AG04450 (cell line): ENCODE measurements at regions not wholly inside any gene's neighbourhood (a gene's known extent, or its start where the extent isn't known, plus 50 kb on each side); places are given as distances from the start of the nearest gene placed in this dataset.

Experiments
- CTCF ChIA-PET: fragments of 300-600, 350-600 bp; formaldehyde crosslinking; extraction: SDS; loops from one replicate; lab custom pipeline; 2022; ENCODE audit warnings: antibody characterized with exemption, inconsistent platforms; lab: Charles Lee
- POLR2A ChIA-PET: fragments of 350-600 bp; formaldehyde crosslinking; extraction: SDS; loops from one replicate; lab custom pipeline; 2021; ENCODE audit warnings: antibody characterized with exemption, inconsistent platforms; lab: Yijun Ruan, JAX
- DNase-seq: peaks from one replicate; pipeline ENCODE4 v3.0.0-alpha.2; 2011; ENCODE audit warnings: low read depth, low spot score
- H3K27ac ChIP-seq: one replicate; pipeline ENCODE4 v1.5.1; 2012; ENCODE audit warnings: low read depth, low read length, control low read depth
- H3K27me3 ChIP-seq: one replicate; pipeline ENCODE4 v1.6.0; 2012; ENCODE audit warnings: low read length; ENCODE audit not compliant: control insufficient read depth, insufficient read depth
- H3K4me3 ChIP-seq: 2 replicates; pipeline ENCODE4 v1.5.1; 2011; ENCODE audit warnings: mild to moderate bottlenecking, low read depth, low read length, control low read depth
- H3K9me3 ChIP-seq: 2 replicates; pipeline ENCODE4 v1.5.1; 2012; ENCODE audit warnings: low read length; ENCODE audit not compliant: control insufficient read depth, insufficient read depth
- TF ChIP-seq, protein P1 (sequence below): IDR thresholded peaks from 2 replicates; pipeline ENCODE4 v1.5.1; 2011; ENCODE audit warnings: low read depth, low read length, control low read depth, inconsistent platforms

DNA sequence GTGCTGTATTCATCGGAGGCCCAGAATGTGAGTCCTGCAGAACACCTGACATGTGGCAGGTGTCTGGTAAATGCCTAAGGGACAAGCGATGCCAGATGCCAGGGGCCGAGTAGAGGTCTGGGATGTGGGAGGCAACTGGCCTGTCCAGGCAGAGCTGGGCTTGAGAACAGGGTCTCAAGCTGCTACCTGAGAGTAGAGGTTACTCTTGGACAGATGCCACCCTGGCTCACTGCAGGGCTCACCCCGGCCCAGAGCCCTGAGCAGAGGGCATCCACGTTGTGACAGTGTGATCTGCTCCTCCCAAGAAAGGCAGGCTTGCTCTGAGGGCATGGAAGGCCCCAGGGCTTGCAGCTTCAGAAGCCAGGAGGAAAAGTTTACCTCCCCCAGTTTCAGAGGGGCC is 692.0 kb upstream of the ID2 start:
- ChIA-PET CTCF (no interaction called here), POLR2A (no interaction called here)
- Histone ChIP-seq H3K27ac (no peak overlapping the region), H3K4me3 (no peak overlapping the region), H3K9me3 (no peaks in the 10 kb centered on the region), H3K27me3 (no peaks in the 10 kb centered on the region)
- TF ChIP-seq, protein P1, sequence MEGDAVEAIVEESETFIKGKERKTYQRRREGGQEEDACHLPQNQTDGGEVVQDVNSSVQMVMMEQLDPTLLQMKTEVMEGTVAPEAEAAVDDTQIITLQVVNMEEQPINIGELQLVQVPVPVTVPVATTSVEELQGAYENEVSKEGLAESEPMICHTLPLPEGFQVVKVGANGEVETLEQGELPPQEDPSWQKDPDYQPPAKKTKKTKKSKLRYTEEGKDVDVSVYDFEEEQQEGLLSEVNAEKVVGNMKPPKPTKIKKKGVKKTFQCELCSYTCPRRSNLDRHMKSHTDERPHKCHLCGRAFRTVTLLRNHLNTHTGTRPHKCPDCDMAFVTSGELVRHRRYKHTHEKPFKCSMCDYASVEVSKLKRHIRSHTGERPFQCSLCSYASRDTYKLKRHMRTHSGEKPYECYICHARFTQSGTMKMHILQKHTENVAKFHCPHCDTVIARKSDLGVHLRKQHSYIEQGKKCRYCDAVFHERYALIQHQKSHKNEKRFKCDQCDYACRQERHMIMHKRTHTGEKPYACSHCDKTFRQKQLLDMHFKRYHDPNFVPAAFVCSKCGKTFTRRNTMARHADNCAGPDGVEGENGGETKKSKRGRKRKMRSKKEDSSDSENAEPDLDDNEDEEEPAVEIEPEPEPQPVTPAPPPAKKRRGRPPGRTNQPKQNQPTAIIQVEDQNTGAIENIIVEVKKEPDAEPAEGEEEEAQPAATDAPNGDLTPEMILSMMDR = no peak
- DNase-seq = no peak

GRCh38 chr2:7992612-7993602 is 688.9 kb upstream of the ID2 start:
- Histone ChIP-seq H3K9me3 (no peaks in the 10 kb centered on the region), H3K27me3 (no peaks in the 10 kb centered on the region), H3K4me3 (no peak overlapping the region), H3K27ac (no peak overlapping the region)
- CTCF ChIA-PET = no interaction called here
- no peak for DNase-seq
- TF ChIP-seq, protein P1 = no peak
- POLR2A ChIA-PET = interaction anchor here (0.7 to 0.8 kb wide), 2 partner anchors 98 to 689 kb away, joined by 3 to 4 read pairs; partner anchors contain the start of gene ID2

GRCh38 chr2:7994397-7994951 is 687.4 kb upstream of the ID2 start:
- no peak overlapping the region for H3K4me3 ChIP-seq
- H3K27ac ChIP-seq = no peak overlapping the region
- CTCF ChIA-PET = no interaction called here
- no peaks in the 10 kb centered on the region for H3K9me3 ChIP-seq
- no peaks in the 10 kb centered on the region for H3K27me3 ChIP-seq
- TF ChIP-seq, protein P1 = no peak
- POLR2A ChIA-PET = no interaction called here
- DNase-seq = no peak

GRCh38 chr2:7997279-7997678 is 684.6 kb upstream of the ID2 start:
- TF ChIP-seq, protein P1 = no peak

More at GRCh38 chr2:7997279-7997678, 684.6 kb upstream of the ID2 start:
- Histone ChIP-seq H3K9me3 (no peaks in the 10 kb centered on the region), H3K4me3 (no peak overlapping the region), H3K27me3 (no peaks in the 10 kb centered on the region), H3K27ac (no peak overlapping the region)
- ChIA-PET CTCF (no interaction called here), POLR2A (no interaction called here)
- no peak for DNase-seq
